Rectal smooth muscle tissue (tissue), 1 donor: ENCODE measurements at regions not wholly inside any gene's neighbourhood (a gene's known extent, or its start where the extent isn't known, plus 50 kb on each side); places are given as distances from the start of the nearest gene placed in this dataset.

Experiments
- H3K27ac ChIP-seq: one replicate; pipeline ENCODE4 v1.7.0; 2013; ENCODE audit warnings: low read depth, low read length, inconsistent platforms
- H3K27me3 ChIP-seq: one replicate; pipeline ENCODE4 v1.7.0; 2013; ENCODE audit warnings: low read length; ENCODE audit not compliant: control insufficient read depth, insufficient read depth
- H3K36me3 ChIP-seq: one replicate; pipeline ENCODE4 v1.7.0; 2013; ENCODE audit warnings: low read length; ENCODE audit not compliant: control insufficient read depth, insufficient read depth
- H3K4me1 ChIP-seq: one replicate; pipeline ENCODE4 v1.7.0; 2013; ENCODE audit warnings: low read length; ENCODE audit not compliant: control insufficient read depth, insufficient read depth
- H3K4me3 ChIP-seq: one replicate; pipeline ENCODE4 v1.7.0; 2013; ENCODE audit warnings: low read length
- H3K9ac ChIP-seq: one replicate; pipeline ENCODE4 v1.7.0; 2013; ENCODE audit warnings: low read length

- Histone ChIP-seq H3K27me3 (no peaks in the 10 kb centered on the region), H3K4me1 (no peaks in the 10 kb centered on the region), H3K27ac (no peak overlapping the region), H3K4me3 (no peak overlapping the region), H3K9ac (no peak overlapping the region), H3K36me3 (no peaks in the 10 kb centered on the region)
These were observed 264.4 kb downstream of the HACE1 start for GRCh38 chr6:104595311-104595820.

- Histone ChIP-seq H3K9ac (no peak overlapping the region), H3K27ac (no peak overlapping the region), H3K27me3 (no peaks in the 10 kb centered on the region), H3K4me3 (no peak overlapping the region), H3K36me3 (no peaks in the 10 kb centered on the region), H3K4me1 (no peaks in the 10 kb centered on the region)
These were observed 268.0 kb downstream of the HACE1 start for GRCh38 chr6:104591573-104592334.

GRCh38 chr6:104589940-104590339 lies 269.8 kb downstream of the HACE1 start:
- no peaks in the 10 kb centered on the region for H3K27me3 ChIP-seq
- no peak overlapping the region for H3K9ac ChIP-seq
- no peaks in the 10 kb centered on the region for H3K4me1 ChIP-seq
- H3K4me3 ChIP-seq: no peak overlapping the region
- H3K27ac ChIP-seq: no peak overlapping the region
- no peaks in the 10 kb centered on the region for H3K36me3 ChIP-seq

- H3K27ac ChIP-seq: no peak overlapping the region
- H3K27me3 ChIP-seq: no peaks in the 10 kb centered on the region
- H3K4me3 ChIP-seq: no peak overlapping the region
- H3K4me1 ChIP-seq: no peaks in the 10 kb centered on the region
- H3K9ac ChIP-seq: no peak overlapping the region
- H3K36me3 ChIP-seq: no peaks in the 10 kb centered on the region
These were observed 274.1 kb downstream of the HACE1 start for GRCh38 chr6:104585646-104586045.

GRCh38 chr6:104580452-104580851 lies 279.3 kb downstream of the HACE1 start:
- Histone ChIP-seq H3K36me3 (no peaks in the 10 kb centered on the region), H3K4me3 (no peak overlapping the region), H3K27me3 (no peaks in the 10 kb centered on the region), H3K27ac (no peak overlapping the region), H3K9ac (no peak overlapping the region), H3K4me1 (no peaks in the 10 kb centered on the region)

GRCh38 chr6:104579310-104579863 lies 280.3 kb downstream of the HACE1 start:
- H3K36me3 ChIP-seq: no peaks in the 10 kb centered on the region
- no peak overlapping the region for H3K9ac ChIP-seq
- H3K4me1 ChIP-seq: no peaks in the 10 kb centered on the region
- H3K27ac ChIP-seq: no peak overlapping the region
- no peak overlapping the region for H3K4me3 ChIP-seq
- no peaks in the 10 kb centered on the region for H3K27me3 ChIP-seq

- no peaks in the 10 kb centered on the region for H3K36me3 ChIP-seq
- no peak overlapping the region for H3K27ac ChIP-seq
- H3K9ac ChIP-seq: no peak overlapping the region
- no peaks in the 10 kb centered on the region for H3K4me1 ChIP-seq
- H3K4me3 ChIP-seq: no peak overlapping the region
- H3K27me3 ChIP-seq: no peaks in the 10 kb centered on the region
These were observed 284.2 kb downstream of the HACE1 start for GRCh38 chr6:104575536-104575935.

- Histone ChIP-seq H3K36me3 (no peaks in the 10 kb centered on the region), H3K9ac (no peak overlapping the region), H3K4me1 (no peaks in the 10 kb centered on the region), H3K27me3 (no peaks in the 10 kb centered on the region), H3K27ac (no peak overlapping the region), H3K4me3 (no peak overlapping the region)
These were observed 285.5 kb downstream of the HACE1 start for GRCh38 chr6:104574135-104574750.

- no peak overlapping the region for H3K4me3 ChIP-seq
- H3K9ac ChIP-seq: no peak overlapping the region
- no peaks in the 10 kb centered on the region for H3K36me3 ChIP-seq
- no peaks in the 10 kb centered on the region for H3K4me1 ChIP-seq
- H3K27me3 ChIP-seq: no peaks in the 10 kb centered on the region
- no peak overlapping the region for H3K27ac ChIP-seq
These were observed 286.4 kb downstream of the HACE1 start for GRCh38 chr6:104573350-104573749.

GRCh38 chr6:104572901-104573300 lies 286.8 kb downstream of the HACE1 start:
- Histone ChIP-seq H3K27ac (no peak overlapping the region), H3K4me1 (no peaks in the 10 kb centered on the region), H3K4me3 (no peak overlapping the region), H3K27me3 (no peaks in the 10 kb centered on the region), H3K36me3 (no peaks in the 10 kb centered on the region), H3K9ac (no peak overlapping the region)

GRCh38 chr6:104566411-104566810 lies 293.3 kb downstream of the HACE1 start:
- H3K27ac ChIP-seq: no peak overlapping the region
- H3K4me1 ChIP-seq: no peaks in the 10 kb centered on the region
- no peaks in the 10 kb centered on the region for H3K27me3 ChIP-seq
- H3K9ac ChIP-seq: no peak overlapping the region
- H3K36me3 ChIP-seq: no peaks in the 10 kb centered on the region
- no peak overlapping the region for H3K4me3 ChIP-seq

GRCh38 chr6:104563306-104563705 lies 296.4 kb downstream of the HACE1 start:
- H3K9ac ChIP-seq: no peak overlapping the region
- no peaks in the 10 kb centered on the region for H3K4me1 ChIP-seq
- H3K27ac ChIP-seq: no peak overlapping the region
- H3K36me3 ChIP-seq: no peaks in the 10 kb centered on the region
- no peaks in the 10 kb centered on the region for H3K27me3 ChIP-seq
- no peak overlapping the region for H3K4me3 ChIP-seq
